ENCODE measurements at regions not wholly inside any gene's neighbourhood (a gene's known extent, or its start where the extent isn't known, plus 50 kb on each side); places are given as distances from the start of the nearest gene placed in this dataset.

DNA sequence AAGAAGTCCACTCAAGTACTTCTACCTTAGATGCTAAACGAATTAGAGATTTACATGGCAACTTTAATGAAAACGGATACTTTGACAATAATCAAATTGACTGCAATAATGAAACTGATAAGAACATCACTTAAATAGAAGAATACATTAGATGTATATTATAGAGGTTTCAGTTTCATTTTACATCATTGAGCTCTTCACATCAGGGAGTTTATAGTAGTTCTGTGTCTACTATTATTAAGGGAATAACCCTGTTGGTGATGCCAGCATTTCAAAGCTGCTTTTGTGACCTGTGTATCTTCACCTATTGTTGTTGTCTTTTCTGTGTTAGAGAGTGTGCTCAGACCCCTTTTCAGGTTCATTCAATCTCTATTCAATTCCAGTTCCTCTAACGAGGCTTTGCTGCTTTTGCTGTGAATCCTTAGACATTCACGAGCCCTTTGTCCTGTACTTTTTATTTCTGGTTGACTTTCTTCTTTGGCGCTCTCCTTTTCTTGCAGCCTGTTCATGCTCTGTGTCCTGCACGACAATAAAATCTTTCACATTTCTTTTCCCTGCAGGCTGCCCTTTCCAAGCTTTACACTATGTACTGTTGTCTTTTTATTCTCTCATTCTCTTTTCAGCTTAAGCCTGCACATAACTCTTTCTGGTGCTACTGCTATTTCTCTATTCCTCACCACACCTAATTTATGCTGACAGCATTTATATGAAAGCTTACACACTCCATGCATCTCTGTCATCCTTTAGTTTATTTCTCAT lies 232.1 kb downstream of the CPE start:
- no peak for DNase-seq (ENCODE audit: low read depth, low spot score)

GRCh38 chr4:165612936-165613335 lies 234.1 kb downstream of the CPE start:
- DNase-seq (ENCODE audit: low read depth, low spot score), result no peak

GRCh38 chr4:165613581-165613980 lies 234.8 kb downstream of the CPE start:
- no peak for DNase-seq (ENCODE audit: low read depth, low spot score)

- DNase-seq (ENCODE audit: low read depth, low spot score), result no peak
These were observed 242.1 kb downstream of the CPE start for GRCh38 chr4:165620913-165621312.

DNA sequence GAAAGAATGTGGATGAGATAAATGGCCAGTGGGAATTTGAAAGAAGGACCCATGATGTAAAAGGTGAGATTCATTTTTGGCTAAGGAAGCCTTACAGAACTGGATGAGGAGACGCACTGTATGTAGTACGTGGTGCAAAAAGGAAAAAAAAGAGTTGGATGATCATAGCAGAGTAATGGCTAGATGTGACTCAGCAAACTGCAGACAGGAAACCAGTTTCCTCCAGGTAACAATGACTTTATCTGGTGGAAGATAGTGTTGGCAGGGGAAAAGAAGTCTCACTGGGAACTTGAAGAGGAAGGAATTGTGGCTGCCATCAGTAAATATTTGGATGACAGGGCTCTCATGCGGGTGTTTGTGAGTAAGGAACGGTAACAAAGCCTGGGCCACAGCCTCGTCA lies 243.2 kb downstream of the CPE start:
- no peak for DNase-seq (ENCODE audit: low read depth, low spot score)

DNA sequence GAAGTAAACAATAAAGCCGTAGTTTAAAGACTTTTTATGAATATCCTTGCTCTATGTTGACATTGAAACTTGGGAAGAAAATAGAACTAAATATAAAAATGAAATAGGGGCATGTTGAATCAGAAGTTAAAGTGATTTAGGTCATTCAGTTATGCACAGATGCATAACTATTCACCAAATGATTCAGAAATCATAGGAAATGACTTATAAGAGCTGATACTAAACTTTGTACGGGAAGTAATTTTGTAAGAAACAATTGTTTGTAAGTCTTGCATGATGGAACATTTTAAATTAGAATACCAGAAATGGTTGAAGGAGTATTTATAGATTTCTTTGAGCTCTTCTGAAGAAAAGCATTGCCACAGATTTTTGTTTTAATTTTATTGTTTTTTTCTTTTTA lies 246.5 kb downstream of the CPE start:
- DNase-seq (ENCODE audit: low read depth, low spot score), result no peak

DNA sequence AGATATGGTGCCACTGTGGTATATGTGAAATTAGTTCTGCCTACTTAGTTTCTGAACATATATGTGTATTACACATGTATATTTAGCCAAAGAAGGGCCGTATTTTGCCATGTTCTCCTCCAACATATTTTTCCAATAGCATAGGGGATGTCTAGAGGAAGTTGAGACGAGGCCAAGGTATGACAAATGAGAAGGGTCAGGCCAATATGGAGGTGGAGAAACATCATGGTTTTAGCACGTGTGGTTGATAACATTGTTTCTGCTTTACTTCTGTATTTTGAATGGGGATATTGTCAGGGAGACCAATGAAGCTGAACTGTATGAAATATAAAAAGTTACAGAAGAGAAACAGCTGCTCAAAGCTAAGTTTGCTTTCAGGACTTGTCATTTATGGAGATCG lies 246.7 kb upstream of the TLL1 start:
- DNase-seq (ENCODE audit: low read depth, low spot score), result no peak

DNA sequence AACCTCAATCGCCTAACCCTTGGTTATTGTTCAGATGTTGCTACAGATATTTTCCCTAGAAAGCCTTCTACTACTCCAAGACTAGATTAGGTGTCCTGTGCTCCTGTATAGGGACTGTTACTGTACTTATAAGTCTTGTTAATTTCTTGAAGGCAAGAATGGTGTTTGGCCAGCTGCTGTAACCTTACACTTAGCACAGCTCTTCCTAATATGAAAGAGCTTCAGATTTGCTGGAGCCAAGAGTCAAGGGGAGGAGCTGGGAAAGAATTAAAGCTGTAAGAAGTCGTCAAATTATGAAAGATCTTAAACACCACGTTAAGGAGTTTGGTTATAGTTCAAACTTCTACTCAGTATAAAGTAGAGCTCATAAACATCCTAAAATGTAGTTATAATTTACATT lies 245.9 kb upstream of the TLL1 start:
- DNase-seq (ENCODE audit: low read depth, low spot score), result no peak

GRCh38 chr4:165627548-165627947 lies 245.5 kb upstream of the TLL1 start:
- no peak for DNase-seq (ENCODE audit: low read depth, low spot score)

DNA sequence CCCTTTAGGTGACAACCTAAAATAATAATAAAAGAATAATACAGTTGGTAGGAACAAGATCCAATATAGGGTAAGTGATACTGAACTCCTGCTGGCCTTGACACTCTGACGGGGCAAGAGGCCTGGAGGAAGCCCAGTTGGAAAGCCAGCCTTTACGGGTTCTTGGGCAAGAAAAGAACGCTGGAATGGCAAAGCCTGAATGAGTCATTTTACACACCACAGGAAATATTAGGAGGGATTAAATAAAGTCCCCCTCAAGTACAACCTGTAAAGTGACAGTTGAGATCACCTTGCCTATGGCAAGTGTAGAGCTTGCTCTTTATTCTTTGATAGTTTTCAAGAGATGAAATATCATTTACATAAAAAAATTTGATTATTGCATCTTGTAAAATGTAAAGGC lies 244.5 kb upstream of the TLL1 start:
- DNase-seq (ENCODE audit: low read depth, low spot score), result no peak

GRCh38 chr4:165630671-165631070 lies 242.4 kb upstream of the TLL1 start:
- no peak for DNase-seq (ENCODE audit: low read depth, low spot score)

- DNase-seq (ENCODE audit: low read depth, low spot score), result no peak
These were observed 241.7 kb upstream of the TLL1 start for GRCh38 chr4:165631208-165631894.

DNA sequence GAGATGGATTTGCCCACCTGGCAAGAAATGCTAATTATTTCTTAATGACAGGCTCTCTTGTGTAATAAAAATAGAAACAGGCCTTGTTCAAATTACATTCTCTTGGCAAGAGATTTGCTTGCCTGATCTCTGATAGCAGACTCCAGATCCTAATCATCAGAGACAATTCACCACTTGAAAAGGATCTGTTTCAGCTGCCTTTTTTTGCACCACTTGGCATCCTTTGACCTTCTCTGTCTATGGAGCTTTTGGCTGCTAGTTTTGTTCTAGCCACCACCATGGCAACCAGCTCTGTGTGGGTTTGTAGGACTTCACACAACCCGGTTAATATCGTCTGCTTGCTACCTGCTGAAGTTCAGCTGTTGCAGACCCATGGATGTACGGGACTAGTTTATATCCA lies 241.1 kb upstream of the TLL1 start:
- DNase-seq (ENCODE audit: low read depth, low spot score), result no peak

GRCh38 chr4:165634766-165635165 lies 238.3 kb upstream of the TLL1 start:
- DNase-seq (ENCODE audit: low read depth, low spot score), result no peak

DNA sequence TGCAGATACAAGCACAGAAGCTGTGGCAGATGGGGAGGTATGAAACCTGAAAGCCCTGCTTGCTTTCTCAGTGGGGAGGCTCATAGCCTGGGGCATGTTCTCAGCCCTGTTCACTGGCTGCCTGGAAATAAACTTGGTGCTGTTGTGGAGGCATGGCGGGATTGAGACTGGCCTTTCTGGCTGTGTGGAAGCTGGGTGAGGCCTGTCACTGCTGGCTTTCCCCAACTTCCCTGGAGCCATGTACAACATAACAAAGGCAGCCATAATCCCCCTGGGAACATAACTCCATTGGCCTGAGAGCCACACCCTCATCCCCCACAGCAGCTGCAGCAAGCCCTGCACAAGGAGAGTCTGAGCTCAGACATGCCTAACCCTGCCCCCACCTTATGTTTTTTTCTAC lies 237.7 kb upstream of the TLL1 start:
- no peak for DNase-seq (ENCODE audit: low read depth, low spot score)

DNA sequence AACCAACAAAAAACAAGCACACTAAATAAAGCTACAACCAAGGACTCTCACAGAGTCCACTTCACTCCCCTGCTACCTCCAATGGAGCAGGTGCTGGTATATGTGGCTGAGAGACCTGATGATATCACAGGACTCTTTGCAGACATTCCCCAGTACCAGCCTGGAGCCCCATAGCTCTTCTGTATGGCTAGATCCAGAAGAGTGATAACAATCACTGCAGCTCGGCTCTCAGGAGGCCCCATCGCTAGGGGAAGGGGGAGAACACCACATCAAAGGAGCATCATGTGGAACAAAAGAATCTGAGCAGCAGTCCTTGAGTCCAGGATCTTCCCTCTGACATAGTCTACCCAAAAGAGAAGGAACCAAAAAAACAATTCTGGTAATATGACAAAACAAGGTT lies 237.1 kb upstream of the TLL1 start:
- no peak for DNase-seq (ENCODE audit: low read depth, low spot score)

DNA sequence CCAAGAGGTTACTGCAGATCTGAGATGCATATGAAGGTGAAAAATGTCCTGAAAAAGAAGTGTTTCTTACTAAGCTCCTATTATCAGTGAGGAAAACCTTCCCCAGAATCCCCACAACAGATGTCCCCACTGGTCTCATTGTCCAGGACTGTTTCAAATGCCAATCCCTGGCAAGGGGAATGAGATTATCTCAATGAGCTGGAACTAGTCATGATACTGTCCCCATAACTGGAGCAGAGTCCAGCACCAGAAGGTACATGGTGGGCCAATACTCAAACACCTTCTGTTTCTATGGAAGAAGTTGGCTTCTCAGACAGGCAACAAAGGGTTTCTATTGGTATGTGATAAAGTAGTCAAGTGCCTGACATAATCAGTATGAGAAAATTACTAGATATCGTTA lies 221.1 kb upstream of the TLL1 start:
- no peak for DNase-seq (ENCODE audit: low read depth, low spot score)

DNA sequence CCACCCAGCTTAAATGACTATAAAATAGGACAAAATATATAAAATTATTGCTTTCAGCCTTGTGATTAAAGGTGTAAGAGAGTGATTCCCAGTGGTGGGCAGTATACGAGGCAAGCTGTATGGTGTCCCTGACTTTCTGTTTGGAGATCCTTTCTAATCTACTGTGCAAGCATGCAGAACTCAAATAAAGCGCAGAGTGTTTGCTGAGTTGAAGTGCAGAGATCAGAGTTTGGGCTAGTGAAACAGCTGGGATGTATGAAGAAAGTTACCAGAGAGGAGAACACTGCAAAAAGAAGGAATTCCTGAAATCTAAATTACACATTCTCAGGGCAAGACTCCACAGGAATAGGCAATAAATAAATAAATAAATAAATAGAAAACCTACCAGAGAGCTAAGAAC lies 218.5 kb upstream of the TLL1 start:
- DNase-seq (ENCODE audit: low read depth, low spot score), result no peak

GRCh38 chr4:165656399-165656798 lies 216.6 kb upstream of the TLL1 start:
- no peak for DNase-seq (ENCODE audit: low read depth, low spot score)

DNA sequence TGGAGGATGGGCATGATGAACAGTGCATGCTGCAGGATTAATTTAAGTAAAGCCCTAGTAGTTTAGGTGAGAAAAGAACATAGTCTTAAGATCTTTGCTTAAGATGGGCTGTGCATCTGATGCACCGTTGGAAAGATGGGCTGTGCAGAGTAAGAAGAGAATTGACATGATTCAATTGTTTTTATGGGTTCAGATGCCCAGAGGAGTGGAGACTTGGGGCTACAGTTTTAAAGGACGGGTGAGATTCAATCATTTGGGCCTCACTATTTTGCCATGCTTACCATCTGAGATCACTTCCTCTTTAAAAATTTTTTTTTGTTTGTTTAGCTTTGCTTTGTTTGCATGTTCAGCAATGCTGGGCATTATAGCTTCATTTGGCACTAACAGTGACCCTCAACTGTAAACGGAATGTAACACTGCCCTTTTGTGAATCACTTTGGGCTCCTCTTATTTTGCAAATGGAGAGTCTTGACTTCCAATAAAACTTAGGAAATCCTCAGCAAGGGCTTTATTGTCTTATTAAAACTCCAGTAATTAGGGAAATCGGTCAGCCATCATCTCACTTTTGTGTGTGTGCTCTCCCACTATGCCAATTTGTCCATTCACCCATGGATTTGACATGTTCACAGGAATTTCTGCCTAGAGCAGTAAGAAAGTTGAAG lies 216.1 kb upstream of the TLL1 start:
- no peak for DNase-seq (ENCODE audit: low read depth, low spot score)

- DNase-seq (ENCODE audit: low read depth, low spot score), result no peak
These were observed 210.7 kb upstream of the TLL1 start for GRCh38 chr4:165662341-165662740.

DNA sequence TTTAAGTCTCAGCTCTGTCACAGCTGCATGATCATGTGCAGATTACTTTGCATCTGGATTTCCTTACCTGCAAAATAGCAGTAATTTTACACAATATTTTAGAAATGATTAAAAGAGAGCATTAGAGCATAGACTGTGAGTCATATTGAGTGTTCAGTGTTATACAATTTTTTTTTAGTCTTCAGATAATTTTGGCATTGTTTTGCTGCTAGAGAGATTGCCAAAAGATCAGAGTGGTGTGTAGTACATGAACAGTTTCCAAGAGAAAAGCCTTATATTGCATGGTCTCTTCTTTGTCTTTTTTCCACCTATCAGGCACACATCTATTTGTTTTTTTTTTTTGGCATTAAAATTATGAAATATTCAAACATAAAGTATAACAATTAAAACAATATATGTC lies 209.6 kb upstream of the TLL1 start:
- no peak for DNase-seq (ENCODE audit: low read depth, low spot score)

DNA sequence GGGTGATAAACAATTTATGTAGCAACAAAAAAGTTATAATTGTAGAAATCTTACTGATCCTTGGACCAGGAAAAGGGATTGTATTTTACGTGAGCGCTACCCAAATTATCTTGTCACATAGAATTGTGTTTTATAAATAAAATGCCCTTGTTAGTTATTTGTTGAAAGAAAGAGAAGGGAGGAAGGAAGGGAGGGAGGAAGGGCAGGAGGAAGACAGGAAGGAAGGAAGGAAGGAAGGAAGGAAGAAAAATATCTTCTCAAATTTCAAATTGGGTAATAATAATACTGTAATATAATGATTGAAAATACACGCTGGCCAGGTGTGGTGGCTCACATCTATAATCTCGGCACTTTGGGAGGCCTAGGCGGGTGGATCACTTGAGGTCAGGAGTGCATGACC lies 206.2 kb upstream of the TLL1 start:
- no peak for DNase-seq (ENCODE audit: low read depth, low spot score)
